ENCODE measurements at regions not wholly inside any gene's neighbourhood (a gene's known extent, or its start where the extent isn't known, plus 50 kb on each side); places are given as distances from the start of the nearest gene placed in this dataset.

- H3K36me3 Mint-ChIP-seq (ENCODE audit: insufficient read depth, unreplicated experiment): no peaks in the 10 kb centered on the region
- intact Hi-C loops (cut with micrococcal nuclease; ENCODE audit: unreplicated experiment): no loop called here
- no peak overlapping the region for H3K4me3 Mint-ChIP-seq (ENCODE audit: low read depth, unreplicated experiment)
- H3K27ac Mint-ChIP-seq (ENCODE audit: unreplicated experiment): no peak overlapping the region
- no peak for TF ChIP-seq CTCF (IDR thresholded peaks at IDR 0.05; ENCODE audit: unreplicated experiment)
- no peaks in the 10 kb centered on the region for H3K4me1 Mint-ChIP-seq (ENCODE audit: low read depth, unreplicated experiment)
- CTCF ChIA-PET: interaction anchor here (0.8 kb wide), 1 partner anchor 18 kb away, joined by 8 read pairs; no protein-coding TSS in a partner anchor
- no peak for DNase-seq
- no TSS peak for BruUV-seq (replicated peaks)
- no peaks in the 10 kb centered on the region for H3K9me3 Mint-ChIP-seq (ENCODE audit: low read depth, unreplicated experiment)
- H3K27me3 Mint-ChIP-seq (ENCODE audit: unreplicated experiment): peaks cover 100% of the 10 kb centered on the region
Observed at GRCh38 chr5:172574871-172575223, 66.2 kb upstream of the NEURL1B start.

- H3K36me3 Mint-ChIP-seq (ENCODE audit: insufficient read depth, unreplicated experiment): no peaks in the 10 kb centered on the region
- no peaks in the 10 kb centered on the region for H3K4me1 Mint-ChIP-seq (ENCODE audit: low read depth, unreplicated experiment)
Observed at GRCh38 chr5:172573986-172574870, 66.8 kb upstream of the NEURL1B start.

GRCh38 chr5:172573120-172573882, 67.8 kb upstream of the NEURL1B start:
- H3K27me3 Mint-ChIP-seq (ENCODE audit: unreplicated experiment): peaks cover 97% of the 10 kb centered on the region

More at GRCh38 chr5:172573986-172574870, 66.8 kb upstream of the NEURL1B start:
- Mint-ChIP-seq H3K9me3 (ENCODE audit: low read depth, unreplicated experiment) (no peaks in the 10 kb centered on the region), H3K27ac (ENCODE audit: unreplicated experiment) (no peak overlapping the region), H3K27me3 (ENCODE audit: unreplicated experiment) (peaks cover 99% of the 10 kb centered on the region), H3K4me3 (ENCODE audit: low read depth, unreplicated experiment) (no peak overlapping the region)
- DNase-seq: no peak
- TF ChIP-seq CTCF (IDR thresholded peaks at IDR 0.05; ENCODE audit: unreplicated experiment): no peak
- no TSS peak for BruUV-seq (replicated peaks)
- intact Hi-C loops (cut with micrococcal nuclease; ENCODE audit: unreplicated experiment): no loop called here
- CTCF ChIA-PET: interaction anchor here (0.8 kb wide), 1 partner anchor 19 kb away, joined by 8 read pairs; no protein-coding TSS in a partner anchor

GRCh38 chr5:172572440-172572839, 68.6 kb upstream of the NEURL1B start:
- Mint-ChIP-seq H3K4me3 (ENCODE audit: low read depth, unreplicated experiment) (no peak overlapping the region), H3K36me3 (ENCODE audit: insufficient read depth, unreplicated experiment) (no peaks in the 10 kb centered on the region), H3K9me3 (ENCODE audit: low read depth, unreplicated experiment) (no peaks in the 10 kb centered on the region), H3K4me1 (ENCODE audit: low read depth, unreplicated experiment) (no peaks in the 10 kb centered on the region), H3K27ac (ENCODE audit: unreplicated experiment) (no peak overlapping the region), H3K27me3 (ENCODE audit: unreplicated experiment) (peaks cover 97% of the 10 kb centered on the region)
- intact Hi-C loops (cut with micrococcal nuclease; ENCODE audit: unreplicated experiment): no loop called here
- TF ChIP-seq CTCF (IDR thresholded peaks at IDR 0.05; ENCODE audit: unreplicated experiment): no peak
- CTCF ChIA-PET: no interaction called here
- no TSS peak for BruUV-seq (replicated peaks)
- no peak for DNase-seq

More at GRCh38 chr5:172573120-172573882, 67.8 kb upstream of the NEURL1B start:
- DNase-seq: no peak
- Mint-ChIP-seq H3K36me3 (ENCODE audit: insufficient read depth, unreplicated experiment) (no peaks in the 10 kb centered on the region), H3K9me3 (ENCODE audit: low read depth, unreplicated experiment) (no peaks in the 10 kb centered on the region), H3K4me1 (ENCODE audit: low read depth, unreplicated experiment) (no peaks in the 10 kb centered on the region), H3K27ac (ENCODE audit: unreplicated experiment) (no peak overlapping the region), H3K4me3 (ENCODE audit: low read depth, unreplicated experiment) (no peak overlapping the region)
- intact Hi-C loops (cut with micrococcal nuclease; ENCODE audit: unreplicated experiment): no loop called here
- no peak for TF ChIP-seq CTCF (IDR thresholded peaks at IDR 0.05; ENCODE audit: unreplicated experiment)
- BruUV-seq (replicated peaks): no TSS peak
- CTCF ChIA-PET: no interaction called here

All from Calu3 (cell line).